Large intestine (tissue), 3 donors: ENCODE measurements at regions not wholly inside any gene's neighbourhood (a gene's known extent, or its start where the extent isn't known, plus 50 kb on each side); places are given as distances from the start of the nearest gene placed in this dataset.

ENCODE experiments used
- DNase-seq, 2 donors: peaks; one replicate each; pipeline versions ENCODE4 v3.0.0 to v3.0.0-alpha.2; 2013
- H3K27ac ChIP-seq: one replicate; pipeline ENCODE4 v1.5.1; 2013; ENCODE audit warnings: low read length
- H3K27me3 ChIP-seq: 2 replicates; pipeline ENCODE4 v1.6.1; 2013; ENCODE audit warnings: low read length; ENCODE audit not compliant: control insufficient read depth, insufficient read depth
- H3K36me3 ChIP-seq: 2 replicates; pipeline ENCODE4 v1.6.1; 2013; ENCODE audit warnings: low read length; ENCODE audit not compliant: control insufficient read depth, insufficient read depth
- H3K4me1 ChIP-seq: one replicate; pipeline ENCODE4 v1.6.1; 2013; ENCODE audit warnings: low read length; ENCODE audit not compliant: control insufficient read depth, insufficient read depth
- H3K4me3 ChIP-seq: one replicate; pipeline ENCODE4 v1.5.1; 2013; ENCODE audit warnings: low read length
- H3K9me3 ChIP-seq: one replicate; pipeline ENCODE4 v1.6.1; 2013; ENCODE audit warnings: mild to moderate bottlenecking, low read depth, low read length, moderate library complexity; ENCODE audit not compliant: control insufficient read depth
- WGBS: methylation state at CpG from one replicate; pipeline ENCODE4 v1.1.5; 2013; ENCODE audit warnings: low lambda C conversion rate; ENCODE audit not compliant: insufficient coverage; 5-methylcytosine and 5-hydroxymethylcytosine counted together

GRCh38 chr4:32161392-32161791 lies 1441.2 kb downstream of the PCDH7 start:
- no peak overlapping the region for H3K4me3 ChIP-seq
- no peaks in the 10 kb centered on the region for H3K4me1 ChIP-seq
- H3K27me3 ChIP-seq, result no peaks in the 10 kb centered on the region
- WGBS, result 60% methylated on average over 1 of the region's 3 CpGs
- H3K36me3 ChIP-seq, result no peaks in the 10 kb centered on the region
- no peaks in the 10 kb centered on the region for H3K9me3 ChIP-seq
- no peak overlapping the region for H3K27ac ChIP-seq
- DNase-seq, result no peak

- Histone ChIP-seq H3K36me3 (no peaks in the 10 kb centered on the region), H3K9me3 (no peaks in the 10 kb centered on the region), H3K4me3 (no peak overlapping the region), H3K27me3 (no peaks in the 10 kb centered on the region), H3K27ac (no peak overlapping the region), H3K4me1 (no peaks in the 10 kb centered on the region)
- DNase-seq, result no peak
- WGBS, result 90% methylated on average over 2 of the region's 3 CpGs
Observed at GRCh38 chr4:32163125-32163524, 1443.0 kb downstream of the PCDH7 start.

GRCh38 chr4:32169841-32170240 lies 1449.7 kb downstream of the PCDH7 start:
- 100% methylated on average over 1 of the region's 3 CpGs for WGBS
- Histone ChIP-seq H3K36me3 (no peaks in the 10 kb centered on the region), H3K9me3 (no peaks in the 10 kb centered on the region), H3K4me3 (no peak overlapping the region), H3K27me3 (no peaks in the 10 kb centered on the region), H3K27ac (no peak overlapping the region), H3K4me1 (no peaks in the 10 kb centered on the region)
- DNase-seq, result no peak

GRCh38 chr4:32172086-32172485 lies 1451.9 kb downstream of the PCDH7 start:
- no peaks in the 10 kb centered on the region for H3K36me3 ChIP-seq
- H3K27ac ChIP-seq, result no peak overlapping the region
- H3K9me3 ChIP-seq, result no peaks in the 10 kb centered on the region
- no peak for DNase-seq
- no peak overlapping the region for H3K4me3 ChIP-seq
- H3K4me1 ChIP-seq, result no peaks in the 10 kb centered on the region
- 100% methylated on average over 1 of the region's 1 CpG for WGBS
- no peaks in the 10 kb centered on the region for H3K27me3 ChIP-seq

GRCh38 chr4:32172761-32173160 lies 1452.6 kb downstream of the PCDH7 start:
- 89% methylated on average over 1 of the region's 1 CpG for WGBS

GRCh38 chr4:32180086-32180485 lies 1459.9 kb downstream of the PCDH7 start:
- Histone ChIP-seq H3K36me3 (no peaks in the 10 kb centered on the region), H3K4me3 (no peak overlapping the region), H3K27me3 (no peaks in the 10 kb centered on the region), H3K27ac (no peak overlapping the region), H3K4me1 (no peaks in the 10 kb centered on the region), H3K9me3 (no peaks in the 10 kb centered on the region)
- DNase-seq, result no peak

More at GRCh38 chr4:32172761-32173160, 1452.6 kb downstream of the PCDH7 start:
- H3K27ac ChIP-seq, result no peak overlapping the region
- H3K4me3 ChIP-seq, result no peak overlapping the region
- H3K27me3 ChIP-seq, result no peaks in the 10 kb centered on the region
- no peaks in the 10 kb centered on the region for H3K4me1 ChIP-seq
- no peaks in the 10 kb centered on the region for H3K9me3 ChIP-seq
- H3K36me3 ChIP-seq, result no peaks in the 10 kb centered on the region
- no peak for DNase-seq

GRCh38 chr4:32184186-32184585 lies 1464.0 kb downstream of the PCDH7 start:
- peaks cover 3% of the 10 kb centered on the region for H3K9me3 ChIP-seq
- H3K36me3 ChIP-seq, result no peaks in the 10 kb centered on the region
- no peak overlapping the region for H3K27ac ChIP-seq
- no peaks in the 10 kb centered on the region for H3K4me1 ChIP-seq
- H3K27me3 ChIP-seq, result no peaks in the 10 kb centered on the region
- DNase-seq, result no peak
- WGBS, result 0% methylated on average over 1 of the region's 2 CpGs
- no peak overlapping the region for H3K4me3 ChIP-seq

- H3K4me1 ChIP-seq, result no peaks in the 10 kb centered on the region
- WGBS, result no CpG with 5 or more reads among the region's 10 CpGs
- no peak for DNase-seq
- H3K4me3 ChIP-seq, result no peak overlapping the region
- no peaks in the 10 kb centered on the region for H3K36me3 ChIP-seq
- peaks cover 4% of the 10 kb centered on the region for H3K9me3 ChIP-seq
- no peak overlapping the region for H3K27ac ChIP-seq
- no peaks in the 10 kb centered on the region for H3K27me3 ChIP-seq
Observed at GRCh38 chr4:32189130-32189529, 1469.0 kb downstream of the PCDH7 start.

- Histone ChIP-seq H3K27me3 (no peaks in the 10 kb centered on the region), H3K27ac (no peak overlapping the region), H3K9me3 (peaks cover 4% of the 10 kb centered on the region), H3K36me3 (no peaks in the 10 kb centered on the region), H3K4me1 (no peaks in the 10 kb centered on the region), H3K4me3 (no peak overlapping the region)
- DNase-seq, result no peak
- WGBS, result no CpG with 5 or more reads among the region's 5 CpGs
Observed at GRCh38 chr4:32189788-32190187, 1469.6 kb downstream of the PCDH7 start.

GRCh38 chr4:32191961-32192360 lies 1471.8 kb downstream of the PCDH7 start:
- Histone ChIP-seq H3K27me3 (no peaks in the 10 kb centered on the region), H3K9me3 (peaks cover 4% of the 10 kb centered on the region), H3K36me3 (no peaks in the 10 kb centered on the region), H3K4me3 (no peak overlapping the region), H3K4me1 (no peaks in the 10 kb centered on the region), H3K27ac (no peak overlapping the region)
- WGBS, result no CpG with 5 or more reads among the region's 4 CpGs
- DNase-seq, result peak in 1 of 2 donors; percentile 3

GRCh38 chr4:32192363-32192762 lies 1472.2 kb downstream of the PCDH7 start:
- Histone ChIP-seq H3K27me3 (no peaks in the 10 kb centered on the region), H3K4me3 (no peak overlapping the region), H3K9me3 (peaks cover 4% of the 10 kb centered on the region), H3K36me3 (no peaks in the 10 kb centered on the region), H3K27ac (no peak overlapping the region), H3K4me1 (no peaks in the 10 kb centered on the region)
- no peak for DNase-seq
